ENCODE measurements at regions not wholly inside any gene's neighbourhood (a gene's known extent, or its start where the extent isn't known, plus 50 kb on each side); places are given as distances from the start of the nearest gene placed in this dataset.

GRCh38 chr19:29096896-29097295, 116.1 kb downstream of the UQCRFS1 start:
- H3K36me3 ChIP-seq (ENCODE audit: insufficient read depth, low read length): no peaks in the 10 kb centered on the region
- H3K4me1 ChIP-seq (ENCODE audit: insufficient read depth, low read length): peaks cover 3% of the 10 kb centered on the region
- no peak overlapping the region for H3K4me3 ChIP-seq (ENCODE audit: low read depth in 1 of 2, low read length in 2 of 2)
- no peak overlapping the region for H3K9ac ChIP-seq (ENCODE audit: low read length)
- H3K27me3 ChIP-seq (ENCODE audit: control insufficient read depth in 1 of 2, insufficient read depth in 2 of 2, low read length in 2 of 2): no peaks in the 10 kb centered on the region
- no peak overlapping the region for H3K27ac ChIP-seq (ENCODE audit: low read depth, low read length)
- H3K9me3 ChIP-seq (ENCODE audit: low read length): no peaks in the 10 kb centered on the region

GRCh38 chr19:29093553-29093908, 119.4 kb downstream of the UQCRFS1 start:
- no peaks in the 10 kb centered on the region for H3K9me3 ChIP-seq (ENCODE audit: low read length)
- H3K36me3 ChIP-seq (ENCODE audit: insufficient read depth, low read length): no peaks in the 10 kb centered on the region
- no peak overlapping the region for H3K27ac ChIP-seq (ENCODE audit: low read depth, low read length)

GRCh38 chr19:29092712-29093552, 120.0 kb downstream of the UQCRFS1 start:
- H3K9ac ChIP-seq (ENCODE audit: low read length): no peak overlapping the region
- no peaks in the 10 kb centered on the region for H3K27me3 ChIP-seq (ENCODE audit: control insufficient read depth in 1 of 2, insufficient read depth in 2 of 2, low read length in 2 of 2)
- H3K4me3 ChIP-seq (ENCODE audit: low read depth in 1 of 2, low read length in 2 of 2): no peak overlapping the region
- H3K9me3 ChIP-seq (ENCODE audit: low read length): no peaks in the 10 kb centered on the region
- H3K4me1 ChIP-seq (ENCODE audit: insufficient read depth, low read length): no peaks in the 10 kb centered on the region
- no peak overlapping the region for H3K27ac ChIP-seq (ENCODE audit: low read depth, low read length)
- no peaks in the 10 kb centered on the region for H3K36me3 ChIP-seq (ENCODE audit: insufficient read depth, low read length)

More at GRCh38 chr19:29093553-29093908, 119.4 kb downstream of the UQCRFS1 start:
- Histone ChIP-seq H3K4me1 (ENCODE audit: insufficient read depth, low read length) (no peaks in the 10 kb centered on the region), H3K9ac (ENCODE audit: low read length) (no peak overlapping the region), H3K4me3 (ENCODE audit: low read depth in 1 of 2, low read length in 2 of 2) (no peak overlapping the region), H3K27me3 (ENCODE audit: control insufficient read depth in 1 of 2, insufficient read depth in 2 of 2, low read length in 2 of 2) (no peaks in the 10 kb centered on the region)

GRCh38 chr19:29090783-29091526, 122.0 kb downstream of the UQCRFS1 start:
- Histone ChIP-seq H3K36me3 (ENCODE audit: insufficient read depth, low read length) (no peaks in the 10 kb centered on the region), H3K9ac (ENCODE audit: low read length) (no peak overlapping the region), H3K27me3 (ENCODE audit: control insufficient read depth in 1 of 2, insufficient read depth in 2 of 2, low read length in 2 of 2) (no peaks in the 10 kb centered on the region), H3K27ac (ENCODE audit: low read depth, low read length) (no peak overlapping the region), H3K4me3 (ENCODE audit: low read depth in 1 of 2, low read length in 2 of 2) (no peak overlapping the region), H3K4me1 (ENCODE audit: insufficient read depth, low read length) (no peaks in the 10 kb centered on the region), H3K9me3 (ENCODE audit: low read length) (no peaks in the 10 kb centered on the region)

GRCh38 chr19:29089315-29089870, 123.6 kb downstream of the UQCRFS1 start:
- no peak overlapping the region for H3K4me3 ChIP-seq (ENCODE audit: low read depth in 1 of 2, low read length in 2 of 2)
- H3K9me3 ChIP-seq (ENCODE audit: low read length): no peaks in the 10 kb centered on the region
- no peaks in the 10 kb centered on the region for H3K4me1 ChIP-seq (ENCODE audit: insufficient read depth, low read length)
- no peak overlapping the region for H3K27ac ChIP-seq (ENCODE audit: low read depth, low read length)
- no peak overlapping the region for H3K9ac ChIP-seq (ENCODE audit: low read length)
- H3K36me3 ChIP-seq (ENCODE audit: insufficient read depth, low read length): no peaks in the 10 kb centered on the region
- H3K27me3 ChIP-seq (ENCODE audit: control insufficient read depth in 1 of 2, insufficient read depth in 2 of 2, low read length in 2 of 2): no peaks in the 10 kb centered on the region

GRCh38 chr19:29088761-29089160, 124.2 kb downstream of the UQCRFS1 start:
- no peak overlapping the region for H3K4me3 ChIP-seq (ENCODE audit: low read depth in 1 of 2, low read length in 2 of 2)
- H3K9ac ChIP-seq (ENCODE audit: low read length): no peak overlapping the region
- H3K27ac ChIP-seq (ENCODE audit: low read depth, low read length): no peak overlapping the region
- H3K36me3 ChIP-seq (ENCODE audit: insufficient read depth, low read length): no peaks in the 10 kb centered on the region
- H3K27me3 ChIP-seq (ENCODE audit: control insufficient read depth in 1 of 2, insufficient read depth in 2 of 2, low read length in 2 of 2): no peaks in the 10 kb centered on the region
- no peaks in the 10 kb centered on the region for H3K4me1 ChIP-seq (ENCODE audit: insufficient read depth, low read length)
- no peaks in the 10 kb centered on the region for H3K9me3 ChIP-seq (ENCODE audit: low read length)

- no peaks in the 10 kb centered on the region for H3K36me3 ChIP-seq (ENCODE audit: insufficient read depth, low read length)
- no peak overlapping the region for H3K4me3 ChIP-seq (ENCODE audit: low read depth in 1 of 2, low read length in 2 of 2)
- H3K27me3 ChIP-seq (ENCODE audit: control insufficient read depth in 1 of 2, insufficient read depth in 2 of 2, low read length in 2 of 2): no peaks in the 10 kb centered on the region
- no peak overlapping the region for H3K9ac ChIP-seq (ENCODE audit: low read length)
- no peaks in the 10 kb centered on the region for H3K4me1 ChIP-seq (ENCODE audit: insufficient read depth, low read length)
- no peak overlapping the region for H3K27ac ChIP-seq (ENCODE audit: low read depth, low read length)
- no peaks in the 10 kb centered on the region for H3K9me3 ChIP-seq (ENCODE audit: low read length)
Measured at GRCh38 chr19:29086646-29087045, 126.3 kb downstream of the UQCRFS1 start.

- Histone ChIP-seq H3K4me1 (ENCODE audit: insufficient read depth, low read length) (no peaks in the 10 kb centered on the region), H3K36me3 (ENCODE audit: insufficient read depth, low read length) (no peaks in the 10 kb centered on the region), H3K4me3 (ENCODE audit: low read depth in 1 of 2, low read length in 2 of 2) (no peak overlapping the region), H3K27ac (ENCODE audit: low read depth, low read length) (no peak overlapping the region), H3K9ac (ENCODE audit: low read length) (no peak overlapping the region), H3K27me3 (ENCODE audit: control insufficient read depth in 1 of 2, insufficient read depth in 2 of 2, low read length in 2 of 2) (no peaks in the 10 kb centered on the region), H3K9me3 (ENCODE audit: low read length) (no peaks in the 10 kb centered on the region)
Measured at GRCh38 chr19:29086182-29086581, 126.8 kb downstream of the UQCRFS1 start.

GRCh38 chr19:29085630-29086029, 127.3 kb downstream of the UQCRFS1 start:
- no peak overlapping the region for H3K4me3 ChIP-seq (ENCODE audit: low read depth in 1 of 2, low read length in 2 of 2)
- H3K27ac ChIP-seq (ENCODE audit: low read depth, low read length): no peak overlapping the region
- H3K9me3 ChIP-seq (ENCODE audit: low read length): no peaks in the 10 kb centered on the region
- no peaks in the 10 kb centered on the region for H3K27me3 ChIP-seq (ENCODE audit: control insufficient read depth in 1 of 2, insufficient read depth in 2 of 2, low read length in 2 of 2)
- no peaks in the 10 kb centered on the region for H3K4me1 ChIP-seq (ENCODE audit: insufficient read depth, low read length)
- H3K36me3 ChIP-seq (ENCODE audit: insufficient read depth, low read length): no peaks in the 10 kb centered on the region
- H3K9ac ChIP-seq (ENCODE audit: low read length): no peak overlapping the region

- Histone ChIP-seq H3K9ac (ENCODE audit: low read length) (no peak overlapping the region), H3K9me3 (ENCODE audit: low read length) (no peaks in the 10 kb centered on the region), H3K27ac (ENCODE audit: low read depth, low read length) (no peak overlapping the region), H3K27me3 (ENCODE audit: control insufficient read depth in 1 of 2, insufficient read depth in 2 of 2, low read length in 2 of 2) (no peaks in the 10 kb centered on the region), H3K36me3 (ENCODE audit: insufficient read depth, low read length) (no peaks in the 10 kb centered on the region), H3K4me1 (ENCODE audit: insufficient read depth, low read length) (no peaks in the 10 kb centered on the region), H3K4me3 (ENCODE audit: low read depth in 1 of 2, low read length in 2 of 2) (no peak overlapping the region)
Measured at GRCh38 chr19:29085206-29085605, 127.7 kb downstream of the UQCRFS1 start.

- Histone ChIP-seq H3K27ac (ENCODE audit: low read depth, low read length) (no peak overlapping the region), H3K4me3 (ENCODE audit: low read depth in 1 of 2, low read length in 2 of 2) (no peak overlapping the region), H3K9me3 (ENCODE audit: low read length) (no peaks in the 10 kb centered on the region), H3K27me3 (ENCODE audit: control insufficient read depth in 1 of 2, insufficient read depth in 2 of 2, low read length in 2 of 2) (no peaks in the 10 kb centered on the region), H3K4me1 (ENCODE audit: insufficient read depth, low read length) (no peaks in the 10 kb centered on the region), H3K36me3 (ENCODE audit: insufficient read depth, low read length) (no peaks in the 10 kb centered on the region), H3K9ac (ENCODE audit: low read length) (no peak overlapping the region)
Measured at GRCh38 chr19:29084266-29084665, 128.7 kb downstream of the UQCRFS1 start.
